Karpas-422 (cell line): ENCODE measurements at regions not wholly inside any gene's neighbourhood (a gene's known extent, or its start where the extent isn't known, plus 50 kb on each side); places are given as distances from the start of the nearest gene placed in this dataset.

ENCODE experiments used
- DNase-seq: peaks from one replicate; pipeline ENCODE4 v3.0.0-alpha.2; 2015
- H2AFZ ChIP-seq: fragments of 200-600 bp; sonication (generic); 2 replicates; pipeline ENCODE4 v1.6.1; 2014; ENCODE audit warnings: antibody characterized with exemption, low read length, mixed read lengths
- H3K27ac ChIP-seq: fragments of 200-600 bp; sonication (generic); 2 replicates; pipeline ENCODE4 v1.5.1; 2014; ENCODE audit warnings: mild to moderate bottlenecking, low read length, moderate library complexity
- H3K27me3 ChIP-seq: fragments of 200-600 bp; sonication (generic); 2 replicates; pipeline ENCODE4 v1.6.1; 2014; ENCODE audit warnings: low read length, mixed read lengths
- H3K36me3 ChIP-seq: fragments of 200-600 bp; sonication (generic); 2 replicates; pipeline ENCODE4 v1.6.1; 2014; ENCODE audit warnings: low read length, mixed read lengths; ENCODE audit not compliant: insufficient read depth
- H3K4me1 ChIP-seq: fragments of 200-600 bp; sonication (generic); 2 replicates; pipeline ENCODE4 v1.6.1; 2014; ENCODE audit warnings: mild to moderate bottlenecking, low read length, mixed read lengths
- H3K4me2 ChIP-seq: fragments of 200-600 bp; sonication (generic); 2 replicates; pipeline ENCODE4 v1.6.1; 2014; ENCODE audit warnings: low read length, low read depth, mild to moderate bottlenecking; ENCODE audit not compliant: poor library complexity, severe bottlenecking
- H3K4me3 ChIP-seq: fragments of 200-600 bp; sonication (generic); 2 replicates; pipeline ENCODE4 v1.5.1; 2014; ENCODE audit warnings: mild to moderate bottlenecking, antibody characterized with exemption, low read length, mixed read lengths
- H3K79me2 ChIP-seq: fragments of 200-600 bp; sonication (generic); 2 replicates; pipeline ENCODE4 v1.6.1; 2014; ENCODE audit warnings: mild to moderate bottlenecking, low read length, mixed read lengths
- H3K9ac ChIP-seq: fragments of 200-600 bp; sonication (generic); 2 replicates; pipeline ENCODE4 v1.6.0; 2014; ENCODE audit warnings: low read length
- H3K9me2 ChIP-seq: fragments of 200-600 bp; sonication (generic), shearing (Covaris generic); replicated peaks from 2 replicates; pipeline ENCODE4 v1.6.0; 2014; ENCODE audit warnings: mild to moderate bottlenecking, low read length, moderate library complexity; ENCODE audit not compliant: insufficient read depth
- H3K9me3 ChIP-seq: fragments of 300-700, 200-600 bp; sonication (generic); 2 replicates; pipeline ENCODE4 v1.6.1; 2014; ENCODE audit warnings: low read length, mixed read lengths
- H4K20me1 ChIP-seq: fragments of 200-600 bp; sonication (generic); 2 replicates; pipeline ENCODE4 v1.6.1; 2014; ENCODE audit warnings: mild to moderate bottlenecking, antibody characterized with exemption, low read length, low read depth; ENCODE audit not compliant: insufficient read depth

DNA sequence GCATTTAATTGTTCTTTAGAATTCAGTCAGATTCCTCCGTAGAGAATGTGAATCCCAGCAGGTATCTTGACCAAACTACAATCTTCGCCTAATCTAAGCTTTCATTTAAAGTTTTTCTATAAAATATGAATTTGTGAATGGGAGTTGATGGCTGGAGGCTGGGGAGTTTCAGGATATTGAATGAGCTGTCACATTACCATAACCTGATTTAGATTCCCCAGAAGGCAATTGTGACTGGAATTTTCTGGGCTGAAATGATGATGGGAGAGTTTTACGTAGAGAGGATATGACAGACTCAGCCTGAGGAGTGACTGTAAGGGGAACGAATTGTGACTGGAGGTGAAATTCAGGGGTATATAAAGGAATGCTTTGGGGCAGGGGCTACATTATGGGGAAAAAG, 411.7 kb upstream of the FZD8 start:
- no peak overlapping the region for H3K4me2 ChIP-seq
- no peaks in the 10 kb centered on the region for H4K20me1 ChIP-seq
- H3K9me2 ChIP-seq: no peaks in the 10 kb centered on the region
- no peaks in the 10 kb centered on the region for H3K4me1 ChIP-seq
- no peak overlapping the region for H3K9ac ChIP-seq
- H3K36me3 ChIP-seq: no peaks in the 10 kb centered on the region
- H3K79me2 ChIP-seq: no peaks in the 10 kb centered on the region
- no peaks in the 10 kb centered on the region for H3K9me3 ChIP-seq
- H3K27ac ChIP-seq: no peak overlapping the region
- no peak overlapping the region for H2AFZ ChIP-seq
- no peak overlapping the region for H3K4me3 ChIP-seq
- DNase-seq: no peak
- H3K27me3 ChIP-seq: no peaks in the 10 kb centered on the region; the same call in 1 of the 2 replicates

- no peak overlapping the region for H3K27ac ChIP-seq
- no peak overlapping the region for H3K9ac ChIP-seq
- H2AFZ ChIP-seq: no peak overlapping the region
- DNase-seq: no peak
- H3K79me2 ChIP-seq: no peaks in the 10 kb centered on the region
- H3K9me2 ChIP-seq: no peaks in the 10 kb centered on the region
- no peaks in the 10 kb centered on the region for H3K9me3 ChIP-seq
- H3K4me3 ChIP-seq: no peak overlapping the region
- H3K27me3 ChIP-seq: no peaks in the 10 kb centered on the region; the same call in 1 of the 2 replicates
- H3K36me3 ChIP-seq: no peaks in the 10 kb centered on the region
- H4K20me1 ChIP-seq: no peaks in the 10 kb centered on the region
- no peak overlapping the region for H3K4me2 ChIP-seq
- no peaks in the 10 kb centered on the region for H3K4me1 ChIP-seq
These were observed 411.2 kb upstream of the FZD8 start for GRCh38 chr10:36053271-36053670.

GRCh38 chr10:36051500-36051991, 409.4 kb upstream of the FZD8 start:
- Histone ChIP-seq H3K4me3 (no peak overlapping the region), H2AFZ (no peak overlapping the region), H3K9me2 (no peaks in the 10 kb centered on the region), H3K4me1 (no peaks in the 10 kb centered on the region), H3K9ac (no peak overlapping the region), H3K27me3 (no peaks in the 10 kb centered on the region; the same call in 1 of the 2 replicates), H3K9me3 (no peaks in the 10 kb centered on the region), H3K27ac (no peak overlapping the region), H3K4me2 (no peak overlapping the region), H3K36me3 (no peaks in the 10 kb centered on the region), H3K79me2 (no peaks in the 10 kb centered on the region), H4K20me1 (no peaks in the 10 kb centered on the region)
- no peak for DNase-seq

- no peaks in the 10 kb centered on the region; the same call in 1 of the 2 replicates for H3K27me3 ChIP-seq
- H4K20me1 ChIP-seq: no peaks in the 10 kb centered on the region
- H2AFZ ChIP-seq: no peak overlapping the region
- H3K9ac ChIP-seq: no peak overlapping the region
- no peaks in the 10 kb centered on the region for H3K79me2 ChIP-seq
- H3K4me2 ChIP-seq: no peak overlapping the region
- no peaks in the 10 kb centered on the region for H3K9me3 ChIP-seq
- no peaks in the 10 kb centered on the region for H3K36me3 ChIP-seq
- no peak overlapping the region for H3K4me3 ChIP-seq
- H3K4me1 ChIP-seq: no peaks in the 10 kb centered on the region
- no peaks in the 10 kb centered on the region for H3K9me2 ChIP-seq
- no peak for DNase-seq
- H3K27ac ChIP-seq: no peak overlapping the region
These were observed 408.8 kb upstream of the FZD8 start for GRCh38 chr10:36050763-36051499.

GRCh38 chr10:36048780-36049179, 406.7 kb upstream of the FZD8 start:
- DNase-seq: no peak
- Histone ChIP-seq H3K9ac (no peak overlapping the region), H3K9me3 (peaks cover 3% of the 10 kb centered on the region), H4K20me1 (no peaks in the 10 kb centered on the region), H3K4me1 (no peaks in the 10 kb centered on the region), H3K36me3 (no peaks in the 10 kb centered on the region), H3K4me3 (no peak overlapping the region), H3K27ac (no peak overlapping the region), H3K79me2 (no peaks in the 10 kb centered on the region), H3K27me3 (no peaks in the 10 kb centered on the region), H3K9me2 (no peaks in the 10 kb centered on the region), H2AFZ (no peak overlapping the region), H3K4me2 (no peak overlapping the region)

- Histone ChIP-seq H3K4me3 (no peak overlapping the region), H3K9me3 (peaks cover 3% of the 10 kb centered on the region), H2AFZ (no peak overlapping the region), H3K4me1 (no peaks in the 10 kb centered on the region), H3K27ac (no peak overlapping the region), H4K20me1 (no peaks in the 10 kb centered on the region), H3K9me2 (no peaks in the 10 kb centered on the region), H3K79me2 (no peaks in the 10 kb centered on the region), H3K9ac (no peak overlapping the region), H3K27me3 (no peaks in the 10 kb centered on the region), H3K36me3 (no peaks in the 10 kb centered on the region), H3K4me2 (no peak overlapping the region)
- no peak for DNase-seq
These were observed 406.1 kb upstream of the FZD8 start for GRCh38 chr10:36048236-36048635.

GRCh38 chr10:36042135-36042534, 400.0 kb upstream of the FZD8 start:
- Histone ChIP-seq H4K20me1 (no peaks in the 10 kb centered on the region), H3K9me3 (peaks cover 3% of the 10 kb centered on the region), H3K4me1 (no peaks in the 10 kb centered on the region), H3K36me3 (no peaks in the 10 kb centered on the region), H3K27me3 (no peaks in the 10 kb centered on the region), H3K27ac (no peak overlapping the region), H2AFZ (no peak overlapping the region), H3K4me2 (no peak overlapping the region), H3K79me2 (no peaks in the 10 kb centered on the region), H3K4me3 (no peak overlapping the region), H3K9me2 (no peaks in the 10 kb centered on the region), H3K9ac (no peak overlapping the region)
- no peak for DNase-seq

DNA sequence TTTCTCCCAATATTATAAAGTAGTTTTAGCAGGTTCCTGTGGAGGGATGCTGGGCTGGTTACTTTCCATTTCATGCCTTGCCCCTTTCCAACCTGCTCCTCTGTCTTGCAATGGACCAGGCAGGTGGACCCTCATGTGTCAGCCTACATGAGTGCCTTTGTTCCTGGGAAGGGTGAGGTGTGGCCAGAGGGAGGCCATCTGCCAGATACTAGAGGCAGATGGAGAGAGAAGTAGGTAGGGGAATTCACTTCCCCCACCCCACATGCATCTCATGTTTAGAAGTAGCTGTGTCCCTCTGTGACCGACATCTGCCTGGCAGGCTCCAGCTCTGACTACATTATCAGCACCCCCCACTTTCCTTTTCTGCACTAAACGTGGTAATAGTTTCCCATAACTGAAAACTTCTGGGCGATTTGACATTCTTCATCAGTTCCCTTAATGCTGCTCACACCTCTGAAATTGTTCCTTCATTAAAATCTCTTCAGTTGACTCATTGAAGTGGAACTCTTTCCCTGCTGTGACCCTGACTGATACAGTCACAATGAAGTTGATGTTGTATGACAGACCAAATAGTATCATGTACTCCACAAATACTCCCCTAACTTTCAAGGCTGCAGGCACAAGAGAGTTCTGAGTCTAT, 396.3 kb upstream of the FZD8 start:
- no peaks in the 10 kb centered on the region for H3K9me2 ChIP-seq
- H3K4me1 ChIP-seq: no peaks in the 10 kb centered on the region
- H3K4me3 ChIP-seq: no peak overlapping the region
- H3K4me2 ChIP-seq: no peak overlapping the region
- no peaks in the 10 kb centered on the region for H4K20me1 ChIP-seq
- H2AFZ ChIP-seq: no peak overlapping the region
- no peaks in the 10 kb centered on the region for H3K36me3 ChIP-seq
- no peak overlapping the region for H3K27ac ChIP-seq
- no peak overlapping the region for H3K9ac ChIP-seq
- H3K79me2 ChIP-seq: no peaks in the 10 kb centered on the region
- H3K27me3 ChIP-seq: no peaks in the 10 kb centered on the region
- no peaks in the 10 kb centered on the region for H3K9me3 ChIP-seq
- no peak for DNase-seq
